ENCODE measurements at regions not wholly inside any gene's neighbourhood (a gene's known extent, or its start where the extent isn't known, plus 50 kb on each side); places are given as distances from the start of the nearest gene placed in this dataset.

DNA sequence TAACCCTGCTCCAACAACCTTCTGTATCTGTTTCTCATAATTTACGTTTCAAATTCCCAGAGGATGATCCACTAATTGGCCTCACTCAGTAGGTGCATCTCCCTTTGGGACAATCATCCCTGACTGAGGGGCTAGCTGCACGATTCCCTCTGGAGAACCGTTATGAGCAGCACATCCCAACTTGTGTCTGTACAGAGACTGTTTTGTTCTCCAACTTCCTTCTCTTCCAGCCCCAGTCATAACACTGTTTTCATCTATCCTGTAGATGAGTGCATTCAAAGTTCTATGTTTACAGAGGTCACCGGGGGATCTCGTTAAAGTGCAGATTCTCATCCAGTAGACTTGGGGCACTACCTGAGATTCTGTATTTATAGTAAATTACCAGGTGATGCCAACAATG is 187.2 kb downstream of the REEP3 start:
- no peak for DNase-seq (ENCODE audit: low spot score)

DNA sequence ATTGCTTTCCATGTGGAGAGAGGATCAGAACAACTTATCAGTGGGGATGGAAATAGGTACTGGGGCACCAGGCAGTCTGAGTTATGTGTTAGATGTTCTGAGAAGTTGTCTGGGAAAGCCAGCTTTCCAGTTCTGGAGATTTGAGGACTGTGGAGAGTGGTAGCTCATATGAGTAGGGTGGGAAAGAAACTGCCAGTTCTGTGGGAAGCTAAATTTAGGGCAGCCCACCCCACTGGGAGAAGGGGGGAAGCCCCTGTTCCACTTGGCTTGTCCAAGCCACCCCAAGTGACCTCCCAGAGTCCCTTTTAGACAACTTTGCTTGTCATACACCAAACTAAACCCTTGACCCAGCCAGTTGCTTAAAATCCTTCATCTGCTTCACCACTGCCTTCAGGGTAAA is 189.5 kb downstream of the REEP3 start:
- DNase-seq (ENCODE audit: low spot score) = no peak

DNA sequence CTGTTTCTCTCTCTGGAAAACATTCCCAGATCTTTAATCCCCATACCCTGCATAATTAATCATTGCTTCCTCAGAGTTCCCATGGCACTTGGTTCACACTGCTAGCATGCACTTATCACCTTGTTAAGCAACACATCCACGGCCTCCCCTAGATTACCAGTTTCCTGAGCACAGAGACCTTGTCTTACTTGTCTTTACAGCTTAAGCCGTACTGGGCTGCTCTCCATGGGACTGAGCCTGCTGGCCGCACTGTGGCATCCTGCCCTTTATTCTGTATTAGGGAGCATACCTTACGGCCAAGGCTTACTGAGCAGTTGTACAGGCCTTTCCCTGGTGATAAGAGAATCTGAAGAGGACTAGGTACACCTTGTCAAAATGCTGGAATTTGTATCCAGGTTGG is 190.2 kb downstream of the REEP3 start:
- DNase-seq (ENCODE audit: low spot score) = no peak

DNA sequence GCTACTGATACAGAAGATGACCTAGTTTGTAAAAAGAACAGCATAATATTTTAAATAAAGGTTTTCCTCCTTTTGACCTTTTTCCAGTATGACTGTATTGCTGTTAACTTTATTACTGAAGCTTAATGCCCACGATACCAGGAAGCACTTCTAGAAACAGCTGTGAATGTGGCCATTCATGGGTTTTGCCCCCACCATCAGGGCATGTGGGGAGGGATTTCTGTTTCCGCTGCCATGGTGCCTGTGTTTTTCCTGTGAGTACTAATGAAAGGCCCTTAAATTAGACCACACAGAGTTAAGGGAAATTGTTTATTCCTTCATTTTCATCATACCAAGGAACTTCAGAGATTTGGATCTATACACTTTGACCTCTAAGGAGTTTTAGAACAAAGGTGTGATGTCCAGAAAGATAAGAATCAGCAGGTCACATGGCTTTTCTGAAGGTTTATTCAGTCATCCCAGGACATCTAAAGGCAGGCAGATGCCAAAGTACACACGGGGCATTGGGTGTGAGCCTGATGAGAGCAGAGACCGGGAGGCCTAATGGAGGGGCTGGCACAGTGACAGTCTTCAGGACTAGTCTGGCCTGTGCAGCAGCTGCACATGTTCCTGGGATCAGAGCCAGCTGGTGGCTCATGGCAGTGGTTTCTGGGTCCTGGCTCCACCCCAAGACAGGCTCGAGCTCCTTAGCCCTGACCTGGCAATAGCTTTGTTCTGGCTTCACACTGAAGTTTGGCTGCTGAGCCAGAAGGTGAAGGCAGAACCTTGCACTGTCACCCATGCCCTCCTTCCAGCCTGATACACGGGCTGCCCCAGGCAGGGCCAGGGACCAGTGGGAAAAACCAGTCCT is 190.9 kb downstream of the REEP3 start:
- DNase-seq (ENCODE audit: low spot score) = peak; percentile 78

DNA sequence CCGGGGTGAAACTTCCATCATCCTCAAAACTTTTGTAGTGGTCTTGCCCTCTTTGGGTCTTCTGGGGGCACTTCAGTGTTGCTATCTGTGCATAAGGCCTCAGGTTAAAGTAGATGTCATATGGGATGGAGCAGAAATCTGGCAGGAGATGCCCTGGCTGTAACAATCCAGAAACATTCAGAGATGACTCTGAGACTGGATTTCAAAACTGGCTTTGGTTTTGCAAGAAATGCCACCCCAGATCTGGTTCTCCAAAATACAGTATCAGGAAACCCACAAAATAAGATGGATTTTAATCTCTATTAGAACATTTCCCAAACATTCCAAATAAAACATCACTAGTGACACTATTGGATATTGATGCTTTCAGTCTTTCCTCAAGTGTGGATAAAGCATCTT is 191.5 kb downstream of the REEP3 start:
- DNase-seq (ENCODE audit: low spot score) = no peak

DNA sequence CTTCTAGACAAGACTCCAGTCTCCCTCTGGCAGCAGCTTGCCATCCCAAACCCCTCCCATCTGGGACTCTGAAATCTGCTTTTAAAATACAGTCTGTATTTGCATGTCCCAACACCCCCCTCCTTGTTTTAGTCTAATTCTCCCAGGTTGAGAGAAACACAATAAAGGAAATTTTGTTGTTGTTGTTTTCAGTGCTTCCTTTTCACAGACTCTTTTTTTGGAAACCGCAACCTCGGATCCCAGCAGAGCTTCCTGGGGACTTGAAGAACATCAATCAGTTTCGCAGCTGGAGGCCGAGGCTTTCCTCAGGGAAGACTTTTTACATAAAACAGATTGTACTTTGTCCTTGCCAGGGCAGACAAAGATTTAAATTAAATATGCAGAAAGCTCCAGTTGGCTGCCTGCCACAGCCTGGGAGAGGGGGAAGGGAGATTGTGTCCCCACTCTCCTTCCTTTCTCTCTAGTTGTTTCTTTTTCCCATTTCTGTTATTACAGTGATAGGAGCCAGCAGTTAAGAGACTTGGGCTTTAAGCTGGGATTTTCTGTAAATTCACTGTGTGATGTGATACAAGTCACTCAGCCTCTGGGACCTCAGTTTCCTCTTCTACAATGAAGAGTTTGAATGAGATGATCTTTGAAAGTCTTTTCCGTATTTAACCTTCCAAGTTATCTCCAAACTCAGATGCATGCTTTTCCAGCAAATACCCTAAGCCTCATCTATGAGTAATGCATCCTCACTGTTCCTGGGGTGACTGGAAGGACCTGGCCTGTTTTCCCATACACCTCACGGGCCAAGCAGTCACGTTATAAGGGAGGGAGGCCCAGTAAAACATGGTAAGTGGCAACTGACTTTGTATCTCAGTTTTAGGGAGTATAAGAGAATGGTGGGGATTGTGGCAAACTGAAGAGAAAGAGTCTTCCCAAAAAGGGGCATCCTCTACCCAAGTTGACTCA is 192.3 kb downstream of the REEP3 start:
- DNase-seq (ENCODE audit: low spot score) = peak; percentile 54

DNA sequence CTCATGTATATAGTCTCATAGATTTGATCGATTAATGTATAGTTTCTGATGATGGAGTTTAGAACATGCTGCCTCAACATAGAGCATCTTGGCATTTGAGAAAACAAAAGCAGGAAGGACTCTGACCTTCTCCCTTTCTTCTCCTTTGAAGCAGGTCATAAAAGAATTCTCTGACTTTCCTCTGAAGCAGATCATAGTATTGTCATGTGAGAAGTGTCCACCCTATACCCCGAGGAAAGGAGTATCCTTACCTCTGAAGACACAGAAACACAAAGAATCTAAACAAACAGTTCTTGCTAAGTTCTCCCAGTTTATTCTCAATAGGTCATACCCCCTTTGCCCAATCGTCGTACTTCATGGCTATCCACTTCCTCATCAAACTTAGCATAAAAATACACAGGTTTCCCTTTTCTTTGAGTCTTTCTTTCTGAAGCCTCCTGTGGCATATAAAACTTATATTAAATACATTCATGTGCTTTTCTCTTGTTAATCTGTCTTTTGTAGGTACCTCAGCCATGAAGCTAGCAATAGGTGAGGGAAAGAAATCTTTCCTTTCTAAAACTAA is 194.9 kb downstream of the REEP3 start:
- no peak for DNase-seq (ENCODE audit: low spot score)

DNA sequence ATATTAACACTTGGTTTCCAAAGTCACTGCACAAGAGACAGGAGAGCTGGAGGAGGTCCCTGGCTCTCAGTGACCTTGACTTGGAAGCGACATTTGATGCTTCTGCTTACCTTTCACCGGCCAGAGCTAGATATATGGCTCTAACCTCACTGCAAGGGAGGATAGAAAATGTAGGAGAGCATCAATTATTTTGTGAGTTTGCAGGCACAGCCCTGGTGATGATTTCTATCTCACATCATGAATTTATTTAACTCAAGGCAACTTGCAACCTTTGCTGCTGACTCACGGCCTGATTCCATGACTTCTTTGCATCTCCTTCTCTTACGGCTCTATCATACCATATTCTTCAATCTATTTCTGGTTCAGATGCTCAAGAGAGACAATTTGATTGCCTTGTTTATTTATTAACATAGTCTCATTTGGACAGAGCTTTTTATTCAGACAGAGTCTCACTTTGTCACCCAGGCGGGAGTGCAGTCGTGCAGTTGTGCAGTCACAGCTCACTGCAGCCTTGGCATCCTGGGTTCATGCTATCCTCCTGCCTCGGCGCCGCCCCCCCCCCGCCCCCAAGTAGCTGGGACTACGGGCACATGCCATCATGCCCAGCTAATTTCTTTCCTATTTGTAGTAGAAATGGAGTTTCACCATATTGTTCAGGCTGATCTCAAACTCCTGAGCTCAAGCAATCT is 196.0 kb downstream of the REEP3 start:
- DNase-seq (ENCODE audit: low spot score) = no peak

DNA sequence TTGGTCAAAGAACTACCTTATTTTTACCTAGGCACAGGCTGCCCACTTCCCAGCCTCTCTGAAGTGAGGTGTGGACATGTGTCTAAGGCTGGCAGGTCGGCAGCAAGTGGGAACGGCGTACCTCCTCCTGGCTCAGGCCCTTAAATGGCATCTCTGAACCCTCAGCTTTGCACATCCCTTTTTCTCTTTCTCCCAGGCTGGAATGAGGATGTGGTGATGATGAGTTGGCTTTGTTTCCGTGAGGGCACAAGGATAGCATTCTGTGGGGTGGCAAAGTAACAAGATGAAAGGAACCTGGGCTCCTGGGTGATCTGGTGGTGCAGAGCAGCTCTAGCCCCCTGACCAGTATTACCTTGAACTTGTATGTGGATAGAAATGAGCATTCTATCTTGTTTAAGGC is 196.8 kb downstream of the REEP3 start:
- no peak for DNase-seq (ENCODE audit: low spot score)

DNA sequence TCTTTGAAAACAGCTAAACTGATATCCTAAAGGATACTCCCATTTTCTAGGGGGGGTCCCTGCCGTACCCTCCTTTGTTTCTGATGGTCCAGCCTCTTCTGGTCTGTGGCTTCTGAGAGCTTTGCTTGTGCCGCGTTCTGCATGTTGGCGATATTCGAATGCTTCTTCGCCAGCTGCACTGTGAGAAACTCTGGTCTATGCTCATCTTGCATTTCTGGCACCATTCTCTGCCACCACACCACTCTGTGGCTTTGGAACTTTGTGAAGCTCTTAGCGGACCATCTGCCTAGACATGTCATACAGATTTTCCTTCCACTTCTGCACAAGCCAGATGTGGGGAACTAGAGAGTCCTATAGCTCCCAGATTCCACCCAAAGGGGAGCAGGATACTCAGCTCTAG is 197.2 kb downstream of the REEP3 start:
- DNase-seq (ENCODE audit: low spot score) = no peak

DNA sequence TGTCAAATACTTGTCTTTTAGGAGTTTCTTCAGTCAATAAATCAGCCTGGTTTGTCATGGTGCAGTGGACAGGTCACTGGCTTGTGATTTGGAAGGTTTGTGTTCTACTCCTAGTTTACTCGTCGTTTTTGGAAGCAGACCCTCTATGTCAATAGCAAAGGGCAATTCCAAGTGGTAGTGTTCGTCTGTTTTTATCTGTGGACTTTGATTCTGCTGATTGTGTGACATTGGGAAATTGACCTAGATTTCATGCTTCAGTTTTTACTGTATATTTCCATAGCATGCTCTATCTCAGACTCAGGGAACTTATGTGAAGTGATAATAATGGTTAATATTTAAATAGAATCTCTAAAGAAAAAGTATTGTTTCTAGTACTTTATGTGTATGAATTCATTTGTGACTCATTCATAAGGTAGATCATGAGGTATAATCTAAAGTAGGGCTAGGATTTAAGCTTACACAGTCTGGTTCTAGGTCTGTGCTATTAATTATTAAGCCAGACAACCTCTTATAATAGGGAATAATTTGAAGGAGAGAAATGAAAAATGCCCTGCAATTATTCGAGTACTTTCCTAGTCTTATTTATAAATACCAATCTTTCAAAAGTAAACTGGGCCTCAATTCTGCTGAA is 198.1 kb downstream of the REEP3 start:
- DNase-seq (ENCODE audit: low spot score) = no peak

DNA sequence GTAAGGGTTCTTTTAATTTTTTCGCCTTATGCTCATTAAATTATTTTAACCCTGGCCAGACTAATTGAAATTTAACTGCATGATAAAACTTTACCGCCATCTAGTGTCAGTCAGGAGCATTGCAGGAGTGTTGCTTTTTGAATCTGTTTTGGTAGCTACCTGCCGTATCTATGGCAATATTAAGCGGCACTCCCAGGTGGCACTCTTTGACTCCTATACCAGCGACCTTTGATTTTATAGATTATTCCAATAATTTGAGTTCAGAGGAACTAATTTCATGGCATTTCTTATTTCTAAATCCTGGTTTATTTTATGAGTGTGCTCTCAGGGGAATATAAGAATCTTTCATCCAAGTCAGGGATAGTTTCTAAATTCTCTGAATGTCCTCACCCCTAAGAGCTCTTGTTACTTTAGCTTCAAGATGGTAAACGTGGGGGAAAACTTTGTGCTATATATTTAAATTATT is 198.9 kb downstream of the REEP3 start:
- peak; percentile 41 for DNase-seq (ENCODE audit: low spot score)

DNA sequence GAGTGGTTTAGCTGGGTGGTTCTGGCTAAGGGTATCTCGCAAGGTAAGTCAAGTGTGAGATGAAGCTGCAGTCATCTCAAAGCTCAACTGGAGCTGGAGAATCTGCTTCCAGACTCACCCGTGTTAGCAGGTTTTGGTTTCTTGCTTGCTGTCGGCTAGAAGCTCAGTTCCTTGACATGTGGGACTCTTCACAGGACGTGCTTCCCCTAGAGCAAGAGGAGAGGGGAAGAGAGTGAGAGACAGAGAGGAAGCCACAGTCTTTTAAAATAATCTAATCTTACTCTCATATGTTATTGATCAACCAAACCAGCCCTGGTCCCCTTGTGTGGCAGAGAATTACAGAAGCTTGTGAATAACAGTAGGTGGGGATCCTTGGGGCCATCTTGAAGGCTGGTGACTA is 199.5 kb downstream of the REEP3 start:
- DNase-seq (ENCODE audit: low spot score) = no peak

DNA sequence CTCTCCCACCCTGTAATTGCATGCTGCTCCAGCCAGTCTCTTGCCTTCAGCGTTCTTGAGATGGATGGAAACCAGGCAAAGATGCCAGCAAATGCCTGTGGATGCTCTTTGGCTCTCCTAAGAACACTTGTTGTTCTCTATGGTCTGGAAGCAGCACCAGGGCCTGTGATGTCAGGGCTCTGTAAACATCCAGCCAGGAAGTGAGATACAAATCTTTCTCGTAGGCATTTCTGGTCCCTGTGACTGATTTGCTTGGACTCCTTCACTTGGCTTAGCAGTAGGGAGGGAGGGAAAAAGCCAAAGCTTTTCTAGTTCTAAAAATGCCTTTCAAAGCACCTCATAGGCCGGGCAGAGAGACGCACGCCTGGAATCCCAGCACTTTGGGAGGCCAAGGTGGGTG is 201.3 kb downstream of the REEP3 start:
- DNase-seq (ENCODE audit: low spot score) = no peak

DNA sequence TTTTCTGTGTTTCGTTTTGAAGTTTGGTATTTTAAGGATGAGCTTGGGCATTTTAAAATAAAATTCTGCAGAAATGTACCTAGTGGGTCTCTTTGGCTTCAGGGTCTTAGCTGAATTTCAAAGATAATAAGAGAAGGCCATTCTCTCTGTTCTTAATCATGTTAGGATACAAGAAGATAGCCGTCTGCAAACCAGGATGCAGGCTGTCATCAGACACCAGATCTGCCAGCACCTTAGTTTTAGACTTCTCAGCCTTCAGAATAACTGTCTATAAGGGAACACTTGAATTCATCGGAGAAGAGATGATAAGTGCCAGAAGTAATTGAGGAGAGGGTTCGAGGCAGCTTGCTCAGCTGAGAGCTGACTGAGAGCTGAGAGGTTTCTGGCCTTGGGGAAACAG is 202.1 kb downstream of the REEP3 start:
- DNase-seq (ENCODE audit: low spot score) = no peak

DNA sequence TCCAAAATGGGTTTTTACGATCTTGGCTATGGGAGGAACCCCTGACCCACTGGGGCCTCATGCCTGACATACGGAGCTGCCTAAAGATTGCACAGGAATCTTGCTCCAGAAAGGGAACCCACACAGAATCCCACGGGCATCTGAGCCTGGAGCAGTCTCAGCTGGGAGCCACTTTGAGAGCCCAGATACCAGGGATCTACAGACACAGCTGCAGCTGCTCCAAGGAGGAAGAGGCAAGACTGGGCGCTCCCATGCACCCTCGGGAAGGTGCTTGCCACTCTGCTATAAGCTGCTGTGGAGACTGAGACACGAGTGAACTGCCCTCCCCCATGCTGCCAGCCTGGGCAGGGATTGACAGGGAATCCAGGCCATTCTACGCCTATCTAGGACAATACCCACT is 202.5 kb downstream of the REEP3 start:
- no peak for DNase-seq (ENCODE audit: low spot score)

DNA sequence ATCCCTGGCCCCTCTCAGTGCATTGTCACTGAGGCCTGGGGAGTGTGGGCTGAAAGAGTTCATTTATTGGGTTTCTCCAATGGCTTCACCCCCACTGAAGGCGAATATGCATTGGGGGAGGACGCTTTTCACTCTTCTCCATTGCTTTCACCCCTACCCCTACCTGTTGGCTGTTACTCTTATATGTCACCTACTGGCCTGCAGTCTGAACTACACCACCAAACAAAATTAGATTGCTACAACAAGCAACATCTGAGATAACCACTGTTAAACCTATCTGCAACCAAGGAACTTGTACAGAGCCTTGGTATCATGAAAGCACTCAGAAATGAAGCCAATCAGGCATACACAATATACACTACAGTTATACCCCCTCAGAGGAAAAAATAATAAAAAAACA is 203.7 kb downstream of the REEP3 start:
- no peak for DNase-seq (ENCODE audit: low spot score)

DNA sequence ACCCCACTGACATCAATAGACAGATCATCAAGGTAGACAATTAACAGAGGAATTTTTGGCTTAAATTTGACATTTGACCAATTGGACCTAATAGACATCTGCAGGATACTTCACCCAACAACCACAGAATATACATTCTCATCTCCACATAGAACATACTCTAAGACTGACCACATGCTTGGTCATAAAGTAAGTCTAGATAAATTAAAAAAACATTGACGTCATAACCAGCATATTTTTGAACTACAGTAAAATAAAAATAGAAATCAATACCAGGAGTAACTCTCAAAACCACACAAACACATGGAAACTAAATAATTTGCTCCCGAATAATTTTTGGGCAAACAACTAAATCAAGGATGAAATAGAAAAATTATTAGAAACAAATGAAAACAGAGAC is 205.7 kb downstream of the REEP3 start:
- no peak for DNase-seq (ENCODE audit: low spot score)

DNA sequence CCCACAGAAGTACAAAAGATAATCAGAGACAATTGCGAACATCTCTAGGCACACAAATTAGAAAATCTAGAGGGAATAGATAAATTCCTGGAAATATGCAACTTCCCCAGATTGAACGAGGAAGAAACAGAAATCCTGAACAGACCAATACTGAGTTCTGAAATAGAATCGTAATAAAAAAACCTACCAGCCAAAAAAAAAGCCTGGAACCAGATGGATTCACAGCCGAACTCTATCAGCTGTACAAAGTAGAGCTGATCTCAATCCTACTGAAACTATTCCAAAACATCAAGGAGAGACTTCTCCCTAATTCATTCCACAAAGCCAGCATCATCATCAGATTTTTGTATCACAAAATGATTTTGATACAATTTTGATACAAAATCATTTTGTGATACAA is 206.4 kb downstream of the REEP3 start:
- DNase-seq (ENCODE audit: low spot score) = no peak

DNA sequence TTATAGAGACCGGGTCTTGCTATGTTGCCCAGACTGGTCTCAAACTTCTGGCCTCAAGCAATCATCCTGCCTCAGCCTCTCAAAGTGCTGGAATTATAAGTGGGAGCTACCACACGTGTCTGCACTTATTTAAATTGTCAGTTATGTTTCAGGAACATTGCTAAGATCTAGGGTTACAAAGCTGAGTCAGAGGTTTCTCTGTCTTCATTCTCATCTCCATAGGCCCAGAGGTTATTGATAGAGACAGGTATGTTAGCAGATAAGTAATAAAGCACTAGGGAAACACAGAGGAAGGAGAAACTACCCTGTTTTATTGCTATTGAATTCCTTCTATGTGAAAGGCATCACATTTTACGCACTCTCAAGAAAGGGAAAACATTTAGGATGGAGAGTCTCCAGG is 214.1 kb downstream of the REEP3 start:
- no peak for DNase-seq (ENCODE audit: low spot score)

DNA sequence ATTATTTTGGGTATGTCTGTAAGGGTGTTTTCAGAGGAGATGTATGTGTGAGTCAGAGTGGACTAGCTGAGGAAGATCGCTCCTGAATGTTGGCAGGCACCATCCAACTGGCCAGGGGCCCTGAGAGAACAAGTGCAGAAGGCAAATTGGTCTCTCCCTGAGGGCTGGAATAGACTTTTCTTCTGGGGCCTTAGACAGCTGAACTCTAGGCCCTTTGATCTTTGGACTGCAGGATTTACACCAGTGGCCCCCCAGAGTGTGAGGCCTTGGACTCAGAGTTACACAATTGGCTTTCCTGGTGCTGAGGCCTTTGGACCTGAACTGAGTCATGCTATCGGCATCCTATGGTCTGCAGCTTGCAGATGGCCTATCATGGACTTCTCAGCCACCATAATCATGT is 217.2 kb downstream of the REEP3 start:
- no peak for DNase-seq (ENCODE audit: low spot score)

Data from globus pallidus (tissue), 1 donor.